Neural cell (in vitro differentiated cells): ENCODE measurements at regions not wholly inside any gene's neighbourhood (a gene's known extent, or its start where the extent isn't known, plus 50 kb on each side); places are given as distances from the start of the nearest gene placed in this dataset.

Source experiments
- H2AFZ ChIP-seq: fragments of 200-600, 300-800 bp; sonication (generic), shearing (Covaris generic); 2 replicates; pipeline ENCODE4 v1.6.0; 2014; ENCODE audit warnings: low read depth, mild to moderate bottlenecking, antibody characterized with exemption, low read length, moderate library complexity
- H3F3A ChIP-seq: fragments of 200-600 bp; shearing (Covaris generic); 2 replicates; pipeline ENCODE4 v1.6.1; 2016; ENCODE audit warnings: mild to moderate bottlenecking, moderate library complexity, mixed read lengths, antibody characterized with exemption, low read length; ENCODE audit not compliant: insufficient read depth, poor library complexity, severe bottlenecking
- H3K27ac ChIP-seq: fragments of 200-600, 300-800 bp; sonication (generic), shearing (Covaris generic); 2 replicates; pipeline ENCODE4 v1.5.1; 2014; ENCODE audit warnings: mild to moderate bottlenecking, low read length, moderate library complexity
- H3K27me3 ChIP-seq: fragments of 300-800, 200-600 bp; sonication (generic), shearing (Covaris generic); 2 replicates; pipeline ENCODE4 v1.6.0; 2014; ENCODE audit warnings: mild to moderate bottlenecking, low read depth, low read length, moderate library complexity; ENCODE audit not compliant: insufficient read depth
- H3K36me3 ChIP-seq: fragments of 300-800, 200-600 bp; sonication (generic), shearing (Covaris generic); 2 replicates; pipeline ENCODE4 v1.5.1; 2014; ENCODE audit warnings: mild to moderate bottlenecking, antibody characterized with exemption, low read length, moderate library complexity; ENCODE audit not compliant: insufficient read depth
- H3K4me2 ChIP-seq: fragments of 300-800, 200-600 bp; sonication (generic), shearing (Covaris generic); 2 replicates; pipeline ENCODE4 v1.6.0; 2014; ENCODE audit warnings: mild to moderate bottlenecking, low read length
- H3K4me3 ChIP-seq: fragments of 300-800, 200-600 bp; sonication (generic), shearing (Covaris generic); 2 replicates; pipeline ENCODE4 v1.5.1; 2014; ENCODE audit warnings: mild to moderate bottlenecking, low read length, moderate library complexity
- H3K79me2 ChIP-seq: fragments of 200-600 bp; shearing (Covaris generic); replicated peaks from 2 replicates; pipeline ENCODE4 v1.6.0; 2014; ENCODE audit warnings: mild to moderate bottlenecking, low read length, moderate library complexity; ENCODE audit not compliant: insufficient read depth
- H3K9ac ChIP-seq: fragments of 300-800, 200-600 bp; sonication (generic), shearing (Covaris generic); 2 replicates; pipeline ENCODE4 v1.6.1; 2016; ENCODE audit warnings: mild to moderate bottlenecking, low read length, mixed read lengths
- H3K9me2 ChIP-seq: fragments of 200-600 bp; shearing (Covaris generic); 2 replicates; pipeline ENCODE4 v1.6.1; 2016; ENCODE audit warnings: mild to moderate bottlenecking, low read length, mixed read lengths; ENCODE audit not compliant: insufficient read depth
- H3K9me3 ChIP-seq: fragments of 200-600, 300-800 bp; sonication (generic), shearing (Covaris generic); 2 replicates; pipeline ENCODE4 v1.6.1; 2016; ENCODE audit warnings: mild to moderate bottlenecking, mixed run types, low read length, moderate library complexity, mixed read lengths
- H4K20me1 ChIP-seq: fragments of 200-600 bp; shearing (Covaris generic); 2 replicates; pipeline ENCODE4 v1.6.1; 2016; ENCODE audit warnings: mild to moderate bottlenecking, mixed run types; ENCODE audit not compliant: insufficient read depth
- CTCF ChIP-seq: fragments of 450-650 bp; IDR thresholded peaks from 2 replicates; pipeline ENCODE4 v1.5.1; 2014; ENCODE audit warnings: antibody characterized with exemption, mild to moderate bottlenecking, moderate library complexity; ENCODE audit not compliant: poor library complexity, severe bottlenecking
- EP300 ChIP-seq: fragments of 450-650 bp; conservative IDR thresholded peaks from 2 replicates; pipeline ENCODE4 v1.6.1; 2014; ENCODE audit warnings: antibody characterized with exemption, mild to moderate bottlenecking, moderate library complexity; ENCODE audit not compliant: poor library complexity, severe bottlenecking
- EZH2 ChIP-seq: fragments of 200-600, 300-800 bp; shearing (Covaris generic), sonication (generic); IDR thresholded peaks from 2 replicates; pipeline ENCODE4 v1.6.1; 2014; ENCODE audit warnings: antibody characterized with exemption, low read length, borderline replicate concordance, mild to moderate bottlenecking; ENCODE audit not compliant: insufficient read depth, poor library complexity, severe bottlenecking
- MXI1 ChIP-seq: fragments of 450-650 bp; conservative IDR thresholded peaks from 2 replicates; pipeline ENCODE4 v1.6.1; 2014; ENCODE audit warnings: antibody characterized with exemption, mild to moderate bottlenecking; ENCODE audit not compliant: poor library complexity, severe bottlenecking
- POLR2AphosphoS5 ChIP-seq: IDR thresholded peaks from 2 replicates; pipeline ENCODE4 v1.6.1; 2012
- RAD21 ChIP-seq: fragments of 450-650 bp; conservative IDR thresholded peaks from 2 replicates; pipeline ENCODE4 v1.6.1; 2014; ENCODE audit warnings: antibody characterized with exemption, mild to moderate bottlenecking, moderate library complexity
- REST ChIP-seq: IDR thresholded peaks from 2 replicates; pipeline ENCODE4 v1.6.1; 2012; ENCODE audit warnings: borderline replicate concordance
- SMC3 ChIP-seq: fragments of 450-650 bp; conservative IDR thresholded peaks from 2 replicates; pipeline ENCODE4 v1.6.1; 2014; ENCODE audit warnings: antibody characterized with exemption, mild to moderate bottlenecking, moderate library complexity; ENCODE audit not compliant: poor library complexity
- TAF1 ChIP-seq: IDR thresholded peaks from 2 replicates; pipeline ENCODE4 v1.6.1; 2012; ENCODE audit warnings: low read depth

GRCh38 chr6:147708170-147708569 is 199.7 kb downstream of the SAMD5 start:
- H4K20me1 ChIP-seq, result no peaks in the 10 kb centered on the region
- H3K27me3 ChIP-seq, result no peaks in the 10 kb centered on the region
- TF ChIP-seq CTCF (no peak), TAF1 (no peak), EZH2 (no peak), MXI1 (no peak), SMC3 (no peak), POLR2AphosphoS5 (no peak), REST (no peak), RAD21 (no peak), EP300 (no peak)

DNA sequence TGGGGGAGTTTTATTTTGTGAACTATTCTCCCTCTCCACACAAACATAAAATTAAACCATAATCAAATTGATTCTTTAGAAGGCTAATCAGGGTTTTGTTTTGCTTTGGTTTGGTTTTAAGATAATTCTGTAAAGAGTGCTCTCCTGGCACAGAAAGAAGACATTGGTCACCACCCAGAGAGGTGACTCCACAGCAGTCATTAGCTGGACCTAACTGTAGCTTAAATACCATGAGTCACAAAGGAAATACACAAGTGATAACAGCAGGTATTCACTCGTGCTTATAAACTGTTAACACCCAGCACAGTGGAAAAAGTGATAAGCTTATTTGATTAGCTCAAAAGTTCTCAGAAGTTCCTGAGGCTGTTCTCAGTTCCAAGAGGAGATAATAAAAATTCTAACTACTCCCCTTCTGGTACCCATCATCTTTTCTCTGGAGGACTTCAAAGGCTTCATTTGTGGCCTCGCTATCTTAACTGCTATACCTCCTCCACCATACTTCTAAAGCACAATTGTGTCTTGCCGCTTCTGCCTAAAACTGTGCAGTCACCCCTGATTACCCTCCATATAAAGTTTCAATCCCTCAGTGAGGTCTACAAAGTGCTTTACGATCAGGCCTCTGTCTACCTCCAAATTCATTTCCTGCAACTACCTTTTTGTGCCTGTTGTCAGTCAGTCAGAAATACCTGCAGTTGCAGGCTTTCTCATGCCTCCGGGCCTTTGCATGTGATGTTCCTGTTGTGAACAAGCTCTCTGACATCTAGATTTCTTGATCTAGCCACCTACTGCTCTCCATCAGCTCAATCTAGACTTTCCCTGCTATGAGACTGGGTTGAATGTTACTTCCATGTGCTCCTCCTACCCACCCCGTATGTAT is 201.1 kb downstream of the SAMD5 start:
- Histone ChIP-seq H4K20me1 (no peaks in the 10 kb centered on the region), H3K9me2 (no peaks in the 10 kb centered on the region), H3K4me2 (no peak overlapping the region), H3K9me3 (no peaks in the 10 kb centered on the region), H3K79me2 (no peaks in the 10 kb centered on the region), H3F3A (no peaks in the 10 kb centered on the region), H3K4me3 (no peak overlapping the region), H2AFZ (no peak overlapping the region), H3K36me3 (no peaks in the 10 kb centered on the region), H3K27ac (no peak overlapping the region), H3K27me3 (no peaks in the 10 kb centered on the region), H3K9ac (no peak overlapping the region)
- no peak for TF ChIP-seq MXI1
- TF ChIP-seq TAF1, result no peak
- TF ChIP-seq POLR2AphosphoS5, result no peak
- TF ChIP-seq EZH2, result no peak
- TF ChIP-seq EP300, result no peak
- no peak for TF ChIP-seq SMC3
- no peak for TF ChIP-seq RAD21
- TF ChIP-seq CTCF, result no peak
- TF ChIP-seq REST, result no peak

More at GRCh38 chr6:147708170-147708569, 199.7 kb downstream of the SAMD5 start:
- H3K9me2 ChIP-seq, result no peaks in the 10 kb centered on the region
- H3F3A ChIP-seq, result no peaks in the 10 kb centered on the region
- no peak overlapping the region for H3K4me3 ChIP-seq
- no peak overlapping the region for H3K9ac ChIP-seq
- no peaks in the 10 kb centered on the region for H3K9me3 ChIP-seq
- H2AFZ ChIP-seq, result no peak overlapping the region
- H3K79me2 ChIP-seq, result no peaks in the 10 kb centered on the region
- H3K36me3 ChIP-seq, result no peaks in the 10 kb centered on the region
- no peak overlapping the region for H3K27ac ChIP-seq
- H3K4me2 ChIP-seq, result no peak overlapping the region
